NCI-H69 (cell line): ENCODE measurements at regions not wholly inside any gene's neighbourhood (a gene's known extent, or its start where the extent isn't known, plus 50 kb on each side); places are given as distances from the start of the nearest gene placed in this dataset.
A peak's percentile ranks its signal among the peaks of the same experiment; 100 is the strongest.
"Not testable (repeated sequence)": the region's sequence is repeated elsewhere in the genome, so short reads cannot be mapped to it uniquely, and the experiment has no call there.

Experiments
- DNase-seq: peaks from one replicate; lab custom pipeline; 2025; lab: John Stamatoyannopoulos, UW

- no peak for DNase-seq
Measured at GRCh38 chr5:44942524-44943001, 133.8 kb downstream of the MRPS30 start.

- no peak for DNase-seq
Measured at GRCh38 chr5:44943647-44944046, 134.9 kb downstream of the MRPS30 start.

GRCh38 chr5:44945743-44946142, 137.0 kb downstream of the MRPS30 start:
- no peak for DNase-seq

- DNase-seq = no peak
Measured at GRCh38 chr5:44949687-44950086, 140.9 kb downstream of the MRPS30 start.

- no peak for DNase-seq
Measured at GRCh38 chr5:44951371-44951770, 142.6 kb downstream of the MRPS30 start.

GRCh38 chr5:44952376-44952775, 143.6 kb downstream of the MRPS30 start:
- peak; percentile 44 for DNase-seq

GRCh38 chr5:44953078-44953477, 144.3 kb downstream of the MRPS30 start:
- DNase-seq = no peak

- not testable (repeated sequence) for DNase-seq
Measured at GRCh38 chr5:44958943-44959454, 150.3 kb downstream of the MRPS30 start.

- DNase-seq = no peak
Measured at GRCh38 chr5:44969825-44970224, 161.1 kb downstream of the MRPS30 start.

- not testable (repeated sequence) for DNase-seq
Measured at GRCh38 chr5:44970963-44971362, 162.2 kb downstream of the MRPS30 start.

- no peak for DNase-seq
Measured at GRCh38 chr5:44974813-44975212, 166.1 kb downstream of the MRPS30 start.

- DNase-seq = no peak
Measured at GRCh38 chr5:44981708-44982107, 173.0 kb downstream of the MRPS30 start.

- no peak for DNase-seq
Measured at GRCh38 chr5:44983006-44983405, 174.3 kb downstream of the MRPS30 start.

- no peak for DNase-seq
Measured at GRCh38 chr5:44987026-44987425, 178.3 kb downstream of the MRPS30 start.

GRCh38 chr5:44991693-44992092, 182.9 kb downstream of the MRPS30 start:
- DNase-seq = no peak

GRCh38 chr5:44993286-44993685, 184.5 kb downstream of the MRPS30 start:
- no peak for DNase-seq

GRCh38 chr5:44997506-44997905, 188.8 kb downstream of the MRPS30 start:
- DNase-seq = no peak

- not testable (repeated sequence) for DNase-seq
Measured at GRCh38 chr5:45007102-45007501, 198.4 kb downstream of the MRPS30 start.

GRCh38 chr5:45017568-45017967, 208.8 kb downstream of the MRPS30 start:
- DNase-seq = no peak

GRCh38 chr5:45029553-45029952, 220.8 kb downstream of the MRPS30 start:
- no peak for DNase-seq

- DNase-seq = no peak
Measured at GRCh38 chr5:45035991-45036390, 227.2 kb downstream of the MRPS30 start.

GRCh38 chr5:45037927-45038326, 229.2 kb downstream of the MRPS30 start:
- DNase-seq = no peak

GRCh38 chr5:45038366-45038987, 229.7 kb downstream of the MRPS30 start:
- DNase-seq = peak; percentile 43

- no peak for DNase-seq
Measured at GRCh38 chr5:45042283-45042682, 233.5 kb downstream of the MRPS30 start.
